Fibroblast of skin of scalp (primary cell): ENCODE measurements at regions not wholly inside any gene's neighbourhood (a gene's known extent, or its start where the extent isn't known, plus 50 kb on each side); places are given as distances from the start of the nearest gene placed in this dataset.
"Not testable (repeated sequence)": the region's sequence is repeated elsewhere in the genome, so short reads cannot be mapped to it uniquely, and the experiment has no call there.

ENCODE experiments used
- DNase-seq: peaks from one replicate; pipeline ENCODE4 v3.0.0-alpha.2; 2013

- no peak for DNase-seq
Observed at GRCh38 chrX:148268673-148269072, 231.7 kb upstream of the AFF2 start.

GRCh38 chrX:148269513-148269912 is 230.9 kb upstream of the AFF2 start:
- no peak for DNase-seq

DNA sequence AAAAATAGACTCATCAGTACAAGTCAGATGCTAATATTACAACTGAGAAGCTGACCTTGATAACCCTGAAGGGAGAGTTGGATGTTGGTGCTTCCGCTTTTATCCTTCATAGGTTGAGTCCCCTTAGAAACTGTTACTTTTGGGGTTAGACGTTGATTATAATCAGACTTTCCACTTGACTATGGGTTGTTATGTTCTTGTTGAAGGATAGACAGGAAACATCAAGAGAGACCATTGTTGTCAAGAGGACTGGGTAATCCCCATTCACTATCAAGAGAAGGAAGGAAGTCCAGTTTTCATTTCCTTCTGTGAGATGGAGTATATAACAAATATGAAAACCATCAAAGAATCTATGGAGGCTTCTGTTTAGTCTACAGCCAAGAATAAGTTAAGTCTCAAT is 229.9 kb upstream of the AFF2 start:
- DNase-seq, result no peak

DNA sequence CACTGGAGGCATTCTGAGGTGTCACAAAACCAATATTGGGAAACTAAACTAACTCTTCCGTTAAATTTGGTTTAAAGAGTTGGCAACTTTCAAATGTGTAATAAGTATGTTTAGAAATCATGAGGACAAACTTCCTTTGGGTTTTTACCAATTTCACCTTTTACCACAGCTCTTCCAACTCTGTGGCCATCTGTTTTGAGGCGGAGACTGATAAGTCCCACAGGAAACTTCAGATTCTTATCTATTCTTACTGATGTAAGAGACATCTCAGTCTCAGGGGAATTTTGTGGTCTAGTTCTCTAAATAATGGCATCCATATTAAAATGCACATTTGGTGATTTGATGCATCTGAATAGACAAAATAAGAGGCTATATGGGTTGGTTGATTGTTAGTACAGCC is 229.2 kb upstream of the AFF2 start:
- DNase-seq, result no peak

- DNase-seq, result no peak
Observed at GRCh38 chrX:148281920-148282319, 218.5 kb upstream of the AFF2 start.

GRCh38 chrX:148282504-148282903 is 217.9 kb upstream of the AFF2 start:
- DNase-seq, result no peak

DNA sequence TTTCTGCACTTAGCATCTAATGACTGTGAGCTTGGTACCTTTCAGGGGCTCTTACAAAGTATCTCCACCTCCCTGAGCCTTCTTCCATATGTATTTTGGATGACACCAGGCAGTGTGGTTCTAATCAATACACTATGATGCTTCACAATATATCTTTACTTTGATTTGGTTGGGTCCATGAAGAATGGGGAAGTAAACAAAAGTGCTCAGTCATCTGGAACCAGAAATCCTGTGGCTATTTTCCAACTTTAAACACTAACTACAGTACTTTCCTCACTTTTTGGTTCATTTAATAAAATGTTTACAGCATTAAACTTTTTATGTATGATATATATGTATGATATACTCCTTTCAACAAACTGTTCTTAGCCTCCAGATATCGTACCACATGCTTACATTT is 216.4 kb upstream of the AFF2 start:
- no peak for DNase-seq

DNA sequence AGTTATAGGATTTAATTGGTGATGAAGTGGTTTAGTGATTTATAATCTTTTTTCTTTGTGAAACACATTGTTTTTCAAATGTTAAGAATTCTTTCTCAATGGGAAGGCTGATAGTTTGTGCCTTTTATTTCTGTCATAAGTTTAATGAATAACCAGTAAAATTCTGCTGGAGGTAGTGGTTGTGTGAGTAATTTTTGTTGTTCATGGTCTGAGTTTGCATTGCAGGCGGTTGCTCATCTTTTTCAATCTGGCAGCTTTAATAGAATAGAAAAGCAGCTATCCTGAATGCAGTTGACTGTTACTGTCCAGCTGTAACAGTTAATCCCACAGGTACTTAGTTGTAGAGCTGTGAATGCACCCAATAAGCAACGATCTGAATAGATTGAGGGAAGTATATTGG is 215.6 kb upstream of the AFF2 start:
- DNase-seq, result no peak

DNA sequence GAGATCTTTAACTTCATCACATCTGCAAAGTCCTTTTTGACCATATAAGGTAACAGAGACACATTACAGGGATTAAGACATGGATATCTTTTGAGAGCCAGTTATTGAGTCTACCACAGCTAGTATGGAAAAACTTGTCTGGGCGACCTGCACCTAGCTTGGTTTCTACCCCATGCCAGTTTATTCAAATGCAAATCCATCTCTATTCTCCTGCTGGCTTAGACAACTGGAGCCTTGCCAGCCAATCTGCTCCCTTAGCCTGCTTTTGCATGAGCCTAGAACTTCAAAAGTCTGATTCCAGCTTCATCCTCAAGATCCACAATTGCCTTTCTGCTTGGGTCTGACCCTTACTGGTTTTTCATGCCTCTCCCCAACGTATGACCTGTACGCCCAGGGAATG is 212.0 kb upstream of the AFF2 start:
- no peak for DNase-seq

GRCh38 chrX:148290041-148290440 is 210.4 kb upstream of the AFF2 start:
- no peak for DNase-seq

DNA sequence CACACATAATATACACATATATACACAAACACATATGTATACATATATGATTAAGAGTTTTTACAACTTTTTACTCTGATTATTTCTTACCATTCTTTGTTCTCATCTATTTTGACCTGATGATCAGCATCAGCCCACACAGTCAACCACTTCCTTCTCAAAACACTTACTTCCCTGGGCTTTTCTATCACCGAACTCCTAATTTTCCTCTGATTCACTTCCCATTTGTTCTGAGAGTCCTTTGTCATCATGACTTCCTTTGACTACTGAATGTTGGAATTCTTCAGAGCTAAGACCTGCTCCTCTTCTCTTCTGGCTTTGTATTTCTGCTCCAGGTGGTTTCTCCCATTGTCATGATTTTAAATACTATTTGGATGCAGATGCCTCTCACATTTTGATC is 209.5 kb upstream of the AFF2 start:
- DNase-seq, result no peak

DNA sequence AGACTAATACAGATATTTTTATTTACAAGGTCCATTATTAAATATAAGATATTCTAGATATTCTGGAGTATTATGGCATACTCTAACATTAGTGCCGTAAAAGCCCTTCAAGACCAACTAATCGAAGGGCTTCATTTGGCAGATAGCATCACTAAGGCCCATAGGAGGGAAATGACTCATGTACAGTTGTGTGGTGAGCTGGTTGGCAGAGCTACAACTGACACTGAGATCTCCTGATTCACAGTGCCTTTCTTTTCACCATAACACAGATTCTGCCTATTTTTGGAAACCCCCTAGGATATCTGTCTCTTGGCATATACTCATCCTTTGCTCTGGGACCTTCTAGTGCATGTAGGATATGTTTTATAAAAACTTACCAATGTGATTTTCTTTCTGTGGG is 201.7 kb upstream of the AFF2 start:
- DNase-seq, result peak; percentile 42

DNA sequence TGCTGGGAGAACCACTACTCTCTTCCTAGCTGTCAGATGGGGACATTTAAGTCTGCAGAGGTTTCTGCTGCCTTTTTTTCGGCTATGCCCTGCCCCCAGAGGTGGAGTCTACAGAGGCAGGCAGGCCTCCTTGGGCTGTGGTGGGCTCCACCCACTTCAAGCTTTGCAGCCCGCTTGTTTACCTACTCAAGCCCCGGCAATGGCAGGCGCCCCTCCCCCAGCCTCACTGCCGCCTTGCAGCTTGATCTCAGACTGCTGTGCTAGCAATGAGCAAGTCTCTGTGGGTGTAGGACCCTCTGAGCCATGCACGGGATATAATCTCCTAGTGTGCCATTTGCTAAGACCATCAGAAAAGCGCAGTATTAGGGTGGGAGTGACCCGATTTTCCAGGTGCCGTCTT is 195.2 kb upstream of the AFF2 start:
- DNase-seq, result not testable (repeated sequence)

DNA sequence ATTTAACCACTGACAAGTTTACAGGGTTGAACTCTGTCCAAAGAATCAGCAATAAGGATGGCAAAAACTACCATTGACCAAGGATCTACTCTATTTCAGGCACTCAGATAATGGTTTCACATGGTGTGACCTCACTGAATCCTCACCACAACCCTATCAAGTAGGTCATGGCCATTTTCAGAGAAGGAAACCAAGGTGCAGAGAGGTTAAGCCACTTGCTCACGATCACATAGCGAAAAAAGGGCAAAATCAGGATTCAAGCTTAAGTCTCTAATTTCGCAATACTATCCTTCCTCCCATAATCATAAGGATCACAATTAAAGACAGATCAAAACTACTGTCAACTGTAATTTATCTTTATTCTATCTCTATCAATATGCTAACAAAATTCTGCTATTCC is 191.0 kb upstream of the AFF2 start:
- no peak for DNase-seq

DNA sequence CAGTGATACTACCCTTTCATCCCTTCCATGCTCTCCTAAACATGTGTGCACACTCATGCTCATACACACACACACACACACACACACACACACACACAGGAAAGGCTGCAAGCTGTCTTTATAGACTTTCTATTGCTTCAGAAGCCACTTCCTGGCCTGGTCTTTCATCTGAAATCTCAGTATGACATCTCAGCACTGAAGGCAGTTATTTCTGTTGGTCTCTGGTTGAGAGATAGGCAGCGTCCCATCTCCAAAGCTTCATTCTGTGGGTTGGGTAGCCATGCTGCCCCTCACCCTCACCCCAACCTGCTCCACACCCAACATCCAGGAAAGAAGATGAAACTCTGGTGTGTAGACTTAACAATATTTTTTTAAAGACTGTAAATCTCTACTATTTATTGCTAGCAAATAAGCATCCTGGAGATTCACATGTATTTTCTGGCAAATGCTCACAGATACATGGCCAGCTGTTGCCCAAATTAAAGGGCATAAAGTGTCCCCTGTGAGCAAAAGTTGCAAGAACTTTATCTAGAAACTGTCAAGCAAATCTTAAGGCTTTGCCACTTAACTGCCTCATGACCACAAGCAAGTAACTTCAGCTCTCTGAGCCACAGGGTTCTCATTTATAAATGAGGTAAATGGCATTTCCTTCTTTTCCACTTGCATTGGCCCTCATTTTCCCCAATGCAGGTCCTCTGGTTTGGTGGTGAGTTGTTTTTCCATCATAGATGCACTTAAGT is 189.8 kb upstream of the AFF2 start:
- DNase-seq, result no peak

DNA sequence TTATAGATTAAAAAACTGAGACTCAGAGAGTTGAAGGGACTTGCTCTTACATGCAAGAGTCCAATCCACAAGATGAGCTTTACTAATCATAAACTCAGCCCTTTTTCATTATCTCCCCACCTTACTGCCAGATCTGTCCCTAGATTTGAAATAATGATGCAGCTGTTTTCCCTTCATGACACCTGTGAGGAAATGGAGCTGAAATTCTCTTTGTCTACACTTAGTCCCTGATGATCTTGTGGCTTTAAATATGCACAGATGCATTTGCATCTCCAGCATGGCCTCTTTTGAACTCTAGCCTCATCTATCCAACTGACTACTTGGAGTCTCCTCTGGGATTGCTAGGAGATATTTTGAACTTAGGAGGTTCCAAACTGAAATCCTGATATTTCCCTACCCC is 188.9 kb upstream of the AFF2 start:
- no peak for DNase-seq

DNA sequence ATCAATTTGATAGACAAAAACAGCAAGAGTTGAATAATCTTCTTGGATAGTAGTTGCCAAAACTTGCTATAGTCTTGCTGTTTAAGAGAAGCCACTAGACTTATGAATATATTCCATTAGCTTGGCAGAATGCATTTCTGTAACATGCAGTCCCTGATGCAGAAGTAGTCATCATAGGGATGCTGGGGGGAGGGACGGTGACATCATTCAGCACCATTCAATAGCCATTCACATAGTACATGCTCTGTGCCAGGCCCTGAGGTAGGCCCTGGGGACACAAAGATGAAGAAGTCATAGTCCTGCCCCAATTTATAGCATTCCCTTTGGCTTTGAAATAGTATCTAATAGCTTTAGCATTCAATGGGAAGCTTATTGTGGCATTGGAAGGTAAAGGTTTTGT is 185.5 kb upstream of the AFF2 start:
- DNase-seq, result no peak

DNA sequence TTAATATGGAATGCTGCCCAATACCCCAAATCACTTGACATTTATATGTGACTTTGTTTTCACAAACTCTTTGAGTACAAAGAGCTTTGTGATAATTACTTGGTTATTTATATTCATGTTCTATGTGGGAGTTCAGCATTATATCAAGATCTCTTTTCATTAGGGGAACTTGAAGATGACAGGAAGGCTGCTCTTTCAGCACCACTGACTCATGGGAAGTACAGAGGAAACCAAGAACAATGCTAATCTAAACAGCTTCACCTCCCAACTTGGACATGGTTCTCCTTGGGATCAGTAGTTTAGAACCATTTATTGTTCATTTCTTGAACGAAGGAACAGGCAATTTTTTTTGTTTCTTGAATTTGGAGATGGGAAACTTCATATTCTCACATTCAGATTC is 184.0 kb upstream of the AFF2 start:
- no peak for DNase-seq

DNA sequence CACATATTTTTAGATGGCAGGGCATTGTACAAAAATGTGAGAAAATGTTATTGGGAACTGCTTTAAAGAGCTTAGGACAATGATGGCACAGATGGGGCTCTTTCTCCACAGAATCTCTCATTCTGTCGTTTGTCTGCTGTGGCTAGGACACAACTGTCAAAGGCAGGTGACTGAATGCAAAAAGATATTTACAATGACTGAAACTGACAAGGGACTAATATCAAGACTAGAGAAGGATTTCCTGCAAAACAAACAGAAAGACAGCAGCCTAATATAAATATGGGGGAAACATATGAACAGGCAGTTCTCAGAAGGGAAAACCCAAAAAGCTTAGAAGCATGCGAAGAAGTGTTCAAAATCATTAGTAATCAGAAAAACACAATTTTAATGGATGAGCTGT is 177.5 kb upstream of the AFF2 start:
- DNase-seq, result no peak

- DNase-seq, result no peak
Observed at GRCh38 chrX:148333989-148334388, 166.4 kb upstream of the AFF2 start.

- no peak for DNase-seq
Observed at GRCh38 chrX:148337873-148338272, 162.5 kb upstream of the AFF2 start.

- no peak for DNase-seq
Observed at GRCh38 chrX:148354916-148355315, 145.5 kb upstream of the AFF2 start.

- DNase-seq, result no peak
Observed at GRCh38 chrX:148361641-148362040, 138.8 kb upstream of the AFF2 start.

DNA sequence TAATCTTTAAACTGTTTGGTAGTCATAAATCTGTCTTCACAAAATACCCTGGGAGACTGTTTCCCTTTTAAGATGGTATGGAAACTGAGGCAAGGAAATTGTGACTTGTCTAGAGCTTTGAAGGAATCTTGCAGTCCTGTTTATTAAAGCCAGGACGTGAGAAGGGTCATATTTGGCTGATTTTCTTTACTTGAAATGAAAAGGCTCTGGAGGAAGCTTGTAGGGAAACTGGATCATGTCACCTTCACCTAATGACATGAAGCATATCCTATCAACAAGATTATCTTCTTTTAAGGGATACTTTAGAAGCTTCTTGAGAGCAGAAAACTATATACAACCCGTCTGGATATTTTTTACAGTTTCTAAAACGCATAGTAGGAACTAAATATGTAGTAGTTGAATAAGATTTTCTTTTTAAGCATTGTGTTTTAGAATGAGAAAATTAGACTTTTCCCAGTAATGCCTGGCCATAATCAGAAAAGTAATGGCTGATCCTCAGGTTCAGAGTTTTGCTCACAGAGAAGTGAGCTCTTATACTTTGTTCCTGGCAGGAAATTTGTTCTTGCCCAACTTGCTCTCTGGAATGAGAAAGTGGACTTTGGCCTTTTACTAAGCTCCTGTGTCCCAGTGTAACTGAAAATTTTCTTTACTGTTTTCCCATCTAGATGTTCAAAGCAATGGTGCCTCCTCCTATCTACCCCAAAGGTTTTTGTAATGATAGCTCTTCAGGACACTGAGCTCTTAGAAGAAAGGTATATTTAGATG is 136.8 kb upstream of the AFF2 start:
- DNase-seq, result no peak

GRCh38 chrX:148365233-148365632 is 135.2 kb upstream of the AFF2 start:
- DNase-seq, result no peak
